Activated CD8-positive, alpha-beta memory T cell treated with anti-CD3 and anti-CD28 coated beads, Interleukin-2, amount 10 ng/mL, durations not matched to agents 7 days and 5 days (primary cell): ENCODE measurements at regions not wholly inside any gene's neighbourhood (a gene's known extent, or its start where the extent isn't known, plus 50 kb on each side); places are given as distances from the start of the nearest gene placed in this dataset.
A peak's percentile ranks its signal among the peaks of the same experiment; 100 is the strongest.

Experiments
- ATAC-seq: fragments of 150-1000 bp; cut with Tn5 transposase; one replicate; pipeline ENCODE4 v1.10.0; 2021; ENCODE audit warnings: moderate library complexity
- CTCF ChIA-PET: fragments of 350-600 bp; sonication (Branson Sonifier 250); formaldehyde crosslinking; loops from one replicate; lab custom pipeline; 2021; ENCODE audit warnings: antibody characterized with exemption; lab: Charles Lee
- DNase-seq: peaks from one replicate; pipeline ENCODE4 v3.0.0-alpha.2; 2020
- H3K27ac Mint-ChIP-seq: one replicate; pipeline ENCODE4 v1.8.0; 2021; ENCODE audit warnings: mild to moderate bottlenecking, mixed read lengths
- H3K27me3 Mint-ChIP-seq: one replicate; pipeline ENCODE4 v1.8.0; 2021; ENCODE audit warnings: mixed read lengths
- H3K36me3 Mint-ChIP-seq: one replicate; pipeline ENCODE4 v1.8.0; 2021; ENCODE audit warnings: mild to moderate bottlenecking, mixed read lengths
- H3K4me1 Mint-ChIP-seq: one replicate; pipeline ENCODE4 v1.8.0; 2021; ENCODE audit warnings: mixed read lengths
- H3K4me3 Mint-ChIP-seq: one replicate; pipeline ENCODE4 v1.8.0; 2021; ENCODE audit warnings: mild to moderate bottlenecking, moderate library complexity, mixed read lengths
- H3K9me3 Mint-ChIP-seq: one replicate; pipeline ENCODE4 v1.8.0; 2022; ENCODE audit warnings: low read depth, mixed read lengths

GRCh38 chr16:17571499-17572093, 100.8 kb upstream of the XYLT1 start:
- no peaks in the 10 kb centered on the region for H3K36me3 Mint-ChIP-seq
- H3K4me1 Mint-ChIP-seq = no peaks in the 10 kb centered on the region
- H3K27ac Mint-ChIP-seq = no peak overlapping the region
- ATAC-seq = no peak
- DNase-seq = no peak
- CTCF ChIA-PET = interaction anchor here (1.3 kb wide), 1 partner anchor 7 kb away, joined by 3 read pairs; no protein-coding TSS in a partner anchor
- H3K9me3 Mint-ChIP-seq = no peaks in the 10 kb centered on the region
- no peak overlapping the region for H3K4me3 Mint-ChIP-seq
- H3K27me3 Mint-ChIP-seq = peaks cover 7% of the 10 kb centered on the region

DNA sequence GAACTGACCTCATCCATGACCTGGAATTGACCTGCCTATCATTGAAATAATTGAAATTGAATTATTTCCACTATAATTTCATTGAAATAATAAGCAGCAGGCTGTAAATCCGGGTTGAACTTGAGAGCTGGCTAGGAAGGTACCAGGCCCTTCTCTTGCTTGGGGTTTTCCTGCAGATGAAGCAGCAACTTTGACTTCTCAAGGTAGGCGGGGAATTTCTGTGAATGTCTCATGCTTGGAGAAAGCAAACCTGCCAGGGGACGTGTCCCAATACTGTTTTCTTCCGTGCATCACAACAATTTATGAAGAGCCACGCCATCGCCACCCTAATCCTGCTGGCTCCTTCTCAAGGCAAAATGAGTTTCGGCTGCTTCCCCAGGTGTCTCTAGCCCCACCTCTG, 97.5 kb upstream of the XYLT1 start:
- ATAC-seq (no peak), DNase-seq (no peak)
- Mint-ChIP-seq H3K4me3 (no peak overlapping the region), H3K9me3 (no peaks in the 10 kb centered on the region), H3K36me3 (no peaks in the 10 kb centered on the region), H3K27me3 (peaks cover 20% of the 10 kb centered on the region), H3K4me1 (no peaks in the 10 kb centered on the region), H3K27ac (no peak overlapping the region)
- CTCF ChIA-PET = interaction anchor here (1.0 kb wide), 1 partner anchor 11 kb away, joined by 3 read pairs; no protein-coding TSS in a partner anchor

DNA sequence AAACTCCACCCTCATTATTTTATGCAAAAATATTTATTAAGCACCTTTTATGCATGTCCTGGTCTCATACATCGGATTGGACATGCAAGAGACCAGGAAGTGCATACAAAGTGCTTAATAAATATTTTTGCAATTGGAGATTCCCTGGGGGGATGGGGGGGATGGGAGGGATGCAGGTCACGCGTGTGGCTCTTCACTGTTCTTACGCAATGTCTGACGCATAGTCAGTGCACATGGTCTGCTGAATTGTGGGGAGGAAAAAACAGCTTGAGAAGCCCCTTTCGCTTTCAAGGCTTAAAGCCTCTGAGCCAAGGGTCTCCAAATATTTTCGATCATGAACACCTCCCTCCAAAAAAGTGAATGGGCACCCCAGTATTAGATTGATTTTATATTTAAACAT, 96.7 kb upstream of the XYLT1 start:
- H3K27me3 Mint-ChIP-seq = peaks cover 21% of the 10 kb centered on the region
- H3K36me3 Mint-ChIP-seq = no peaks in the 10 kb centered on the region
- no peaks in the 10 kb centered on the region for H3K4me1 Mint-ChIP-seq
- no peaks in the 10 kb centered on the region for H3K9me3 Mint-ChIP-seq
- ATAC-seq (no peak), DNase-seq (no peak)
- no peak overlapping the region for H3K4me3 Mint-ChIP-seq
- H3K27ac Mint-ChIP-seq = no peak overlapping the region
- CTCF ChIA-PET = interaction anchor here (1.0 to 1.1 kb wide), 2 partner anchors 12 kb away, joined by 3 to 5 read pairs; no protein-coding TSS in a partner anchor

- ATAC-seq = no peak
- no peaks in the 10 kb centered on the region for H3K36me3 Mint-ChIP-seq
- CTCF ChIA-PET = interaction anchor here (1.1 kb wide), 1 partner anchor 13 kb away, joined by 5 read pairs; no protein-coding TSS in a partner anchor
- no peak for DNase-seq
- no peak overlapping the region for H3K4me3 Mint-ChIP-seq
- no peaks in the 10 kb centered on the region for H3K9me3 Mint-ChIP-seq
- H3K27ac Mint-ChIP-seq = no peak overlapping the region
- no peaks in the 10 kb centered on the region for H3K4me1 Mint-ChIP-seq
- peaks cover 21% of the 10 kb centered on the region for H3K27me3 Mint-ChIP-seq
Measured at GRCh38 chr16:17566656-17567450, 96.1 kb upstream of the XYLT1 start.

DNA sequence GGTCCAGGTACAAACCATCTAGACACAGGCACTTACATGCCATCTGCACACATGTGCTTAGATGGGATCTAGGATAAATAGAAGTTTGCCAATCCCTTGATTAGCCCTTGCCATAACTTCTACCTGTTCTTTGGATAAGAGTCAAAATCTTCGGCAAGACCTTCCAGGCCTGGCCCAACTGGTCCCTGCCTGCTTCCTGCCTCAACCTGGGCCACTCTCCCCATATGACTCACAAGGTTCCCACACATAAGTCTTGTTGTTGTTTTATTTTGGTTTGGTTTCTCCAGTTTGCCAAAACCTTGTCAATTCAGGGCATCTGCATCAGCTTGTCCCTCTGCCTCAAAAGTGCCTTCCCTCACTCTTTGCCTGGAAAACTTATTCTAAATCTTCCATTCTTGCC, 95.3 kb upstream of the XYLT1 start:
- no peak overlapping the region for H3K4me3 Mint-ChIP-seq
- CTCF ChIA-PET = interaction anchor here (1.1 to 1.4 kb wide), 2 partner anchors 13 kb away, joined by 5 to 6 read pairs; no protein-coding TSS in a partner anchor
- no peak for DNase-seq
- peaks cover 23% of the 10 kb centered on the region for H3K27me3 Mint-ChIP-seq
- H3K4me1 Mint-ChIP-seq = no peaks in the 10 kb centered on the region
- no peak for ATAC-seq
- H3K27ac Mint-ChIP-seq = no peak overlapping the region
- no peaks in the 10 kb centered on the region for H3K9me3 Mint-ChIP-seq
- no peaks in the 10 kb centered on the region for H3K36me3 Mint-ChIP-seq

GRCh38 chr16:17565605-17566004, 94.8 kb upstream of the XYLT1 start:
- Mint-ChIP-seq H3K27ac (no peak overlapping the region), H3K36me3 (no peaks in the 10 kb centered on the region), H3K4me1 (no peaks in the 10 kb centered on the region), H3K27me3 (peaks cover 23% of the 10 kb centered on the region), H3K9me3 (no peaks in the 10 kb centered on the region), H3K4me3 (no peak overlapping the region)
- DNase-seq (no peak), ATAC-seq (no peak)
- CTCF ChIA-PET = interaction anchor here (1.4 kb wide), 1 partner anchor 13 kb away, joined by 6 read pairs; no protein-coding TSS in a partner anchor

GRCh38 chr16:17564856-17565255, 94.1 kb upstream of the XYLT1 start:
- Mint-ChIP-seq H3K4me3 (no peak overlapping the region), H3K9me3 (no peaks in the 10 kb centered on the region), H3K27ac (no peak overlapping the region), H3K4me1 (no peaks in the 10 kb centered on the region), H3K36me3 (no peaks in the 10 kb centered on the region), H3K27me3 (peaks cover 23% of the 10 kb centered on the region)
- ATAC-seq = no peak
- DNase-seq = no peak
- CTCF ChIA-PET = interaction anchor here (1.4 kb wide), 1 partner anchor 14 kb away, joined by 6 read pairs; no protein-coding TSS in a partner anchor

DNA sequence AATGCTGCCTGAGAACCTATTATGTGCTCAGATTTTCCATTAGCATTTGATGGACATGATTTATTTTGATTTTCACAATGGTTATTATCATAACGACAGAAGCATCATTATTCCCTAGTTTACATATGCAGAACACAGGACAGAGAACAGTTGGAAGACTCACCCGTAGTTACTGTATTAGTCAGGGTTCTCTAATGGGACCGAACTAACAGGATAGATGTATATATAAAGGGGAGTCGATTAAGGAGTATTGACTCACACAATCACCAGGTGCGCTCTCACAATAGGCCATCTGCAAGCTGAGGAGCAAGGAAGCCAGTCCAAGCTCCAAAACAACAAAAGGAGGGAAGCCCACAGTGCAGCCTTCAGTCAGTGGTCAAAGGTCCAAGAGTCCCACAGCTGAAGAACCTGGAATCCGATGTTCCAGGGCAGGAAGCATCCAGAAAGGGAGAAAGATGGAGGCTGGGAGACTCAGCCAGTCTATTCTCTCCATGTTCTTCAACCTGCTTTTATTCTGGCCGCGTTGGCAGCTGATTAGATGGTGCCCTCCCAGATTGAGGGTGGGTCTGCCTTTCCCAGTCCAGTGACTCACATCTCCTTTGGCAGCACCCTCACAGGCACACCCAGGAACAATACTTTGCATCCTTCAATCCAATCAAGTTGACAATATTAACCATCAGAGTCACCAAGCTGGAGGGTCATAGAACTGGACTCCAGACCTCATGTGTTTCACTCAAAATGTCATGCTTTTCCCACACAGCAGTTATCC, 92.7 kb upstream of the XYLT1 start:
- Mint-ChIP-seq H3K27ac (no peak overlapping the region), H3K36me3 (no peaks in the 10 kb centered on the region), H3K4me1 (no peaks in the 10 kb centered on the region), H3K4me3 (no peak overlapping the region), H3K9me3 (no peaks in the 10 kb centered on the region), H3K27me3 (peaks cover 23% of the 10 kb centered on the region)
- no peak for ATAC-seq
- CTCF ChIA-PET = no interaction called here
- no peak for DNase-seq

DNA sequence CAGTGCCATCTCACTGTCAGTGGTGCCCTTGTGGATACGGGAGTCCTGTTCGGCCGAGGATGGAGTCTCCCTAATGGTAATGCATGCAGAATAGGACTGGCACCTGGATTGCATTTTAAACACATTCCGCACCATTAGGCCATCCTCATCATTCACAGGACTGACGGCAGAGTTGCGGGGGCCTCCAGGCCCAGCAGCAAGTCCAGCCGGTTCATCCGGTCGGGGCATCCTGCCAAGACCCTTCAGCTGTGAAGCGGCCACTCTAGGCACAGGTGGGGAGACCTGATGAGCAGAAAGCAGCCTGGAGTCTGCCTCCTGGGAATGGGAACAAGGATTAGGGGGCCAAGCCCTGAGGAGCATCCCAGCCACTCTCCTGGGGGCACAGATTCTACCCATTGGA, 90.3 kb upstream of the XYLT1 start:
- CTCF ChIA-PET = interaction anchor here (1.5 kb wide), 1 partner anchor 19 kb away, joined by 3 read pairs; no protein-coding TSS in a partner anchor
- no peak overlapping the region for H3K27ac Mint-ChIP-seq

DNA sequence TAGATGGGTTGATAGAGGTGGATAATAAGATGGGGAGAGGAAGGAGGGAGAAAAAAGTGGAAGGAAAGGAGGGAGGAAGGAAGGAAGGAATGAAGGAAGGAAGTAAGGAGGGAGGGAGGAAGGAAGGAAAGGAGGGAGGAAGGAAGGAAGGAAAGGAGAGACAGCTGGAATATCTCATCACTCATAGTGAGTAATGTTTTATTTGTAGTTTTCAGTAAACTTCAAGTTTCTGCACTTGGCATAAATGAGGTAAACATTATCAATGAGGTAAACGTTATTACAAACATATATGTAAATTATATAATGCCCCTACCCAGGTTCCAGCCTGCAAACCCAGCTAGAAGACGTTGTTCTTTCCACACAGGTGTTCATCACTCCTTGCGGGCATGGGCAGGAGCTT, 89.8 kb upstream of the XYLT1 start:
- Mint-ChIP-seq H3K27me3 (peaks cover 22% of the 10 kb centered on the region), H3K36me3 (no peaks in the 10 kb centered on the region), H3K4me1 (peaks cover 5% of the 10 kb centered on the region), H3K9me3 (no peaks in the 10 kb centered on the region), H3K4me3 (no peak overlapping the region), H3K27ac (no peak overlapping the region)
- no peak for DNase-seq
- ATAC-seq = no peak
- CTCF ChIA-PET = interaction anchor here (1.5 kb wide), 1 partner anchor 19 kb away, joined by 3 read pairs; no protein-coding TSS in a partner anchor

More for the DNA sequence above, 90.3 kb upstream of the XYLT1 start:
- Mint-ChIP-seq H3K4me1 (peaks cover 4% of the 10 kb centered on the region), H3K27me3 (peaks cover 26% of the 10 kb centered on the region), H3K36me3 (no peaks in the 10 kb centered on the region), H3K4me3 (no peak overlapping the region), H3K9me3 (no peaks in the 10 kb centered on the region)
- DNase-seq = no peak
- no peak for ATAC-seq

DNA sequence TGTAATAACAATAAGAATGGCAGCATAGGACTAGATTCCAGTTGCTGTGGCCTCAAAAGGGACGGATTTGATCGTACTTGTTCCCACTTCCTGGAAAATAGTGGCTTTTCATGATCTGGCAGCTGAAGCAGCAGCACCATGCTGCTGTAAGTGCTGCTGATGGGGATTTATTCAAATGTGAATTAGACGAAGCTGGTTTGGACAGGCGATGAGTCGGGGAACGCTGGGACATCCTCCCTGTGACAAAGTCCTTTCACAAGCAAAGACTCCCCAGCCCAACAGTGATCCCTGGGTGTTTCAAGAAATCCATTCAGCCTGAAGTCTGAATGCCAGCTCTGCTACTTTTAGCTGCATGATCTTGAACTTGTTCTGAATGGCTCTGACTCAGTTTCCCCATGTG, 88.6 kb upstream of the XYLT1 start:
- Mint-ChIP-seq H3K27ac (no peak overlapping the region), H3K9me3 (no peaks in the 10 kb centered on the region), H3K4me1 (peaks cover 9% of the 10 kb centered on the region), H3K4me3 (no peak overlapping the region), H3K27me3 (peaks cover 22% of the 10 kb centered on the region), H3K36me3 (no peaks in the 10 kb centered on the region)
- CTCF ChIA-PET = interaction anchor here (1.2 kb wide), 1 partner anchor 20 kb away, joined by 7 read pairs; no protein-coding TSS in a partner anchor
- ATAC-seq = no peak
- DNase-seq = no peak

GRCh38 chr16:17557949-17558348, 87.2 kb upstream of the XYLT1 start:
- ATAC-seq = no peak
- no peaks in the 10 kb centered on the region for H3K9me3 Mint-ChIP-seq
- CTCF ChIA-PET = interaction anchor here (1.0 kb wide), 2 partner anchors 17 to 21 kb away, joined by 3 to 12 read pairs; no protein-coding TSS in a partner anchor
- H3K4me3 Mint-ChIP-seq = no peak overlapping the region
- no peak overlapping the region for H3K27ac Mint-ChIP-seq
- DNase-seq = no peak
- peaks cover 9% of the 10 kb centered on the region for H3K4me1 Mint-ChIP-seq
- H3K36me3 Mint-ChIP-seq = no peaks in the 10 kb centered on the region
- peaks cover 19% of the 10 kb centered on the region for H3K27me3 Mint-ChIP-seq

- Mint-ChIP-seq H3K27me3 (peaks cover 18% of the 10 kb centered on the region), H3K4me1 (peaks cover 9% of the 10 kb centered on the region), H3K27ac (no peak overlapping the region), H3K36me3 (no peaks in the 10 kb centered on the region), H3K4me3 (no peak overlapping the region), H3K9me3 (no peaks in the 10 kb centered on the region)
- CTCF ChIA-PET = interaction anchor here (1.0 kb wide), 2 partner anchors 18 to 21 kb away, joined by 3 to 12 read pairs; no protein-coding TSS in a partner anchor
- peak; percentile 53 for DNase-seq
- peak; percentile 65 for ATAC-seq
Measured at GRCh38 chr16:17557480-17557879, 86.7 kb upstream of the XYLT1 start.
